ENCODE measurements at regions not wholly inside any gene's neighbourhood (a gene's known extent, or its start where the extent isn't known, plus 50 kb on each side); places are given as distances from the start of the nearest gene placed in this dataset.
"Not testable (repeated sequence)": the region's sequence is repeated elsewhere in the genome, so short reads cannot be mapped to it uniquely, and the experiment has no call there.

GRCh38 chr7:55261386-55261770, 103.8 kb upstream of the LANCL2 start:
- no peak for DNase-seq (ENCODE audit: low read depth)

DNA sequence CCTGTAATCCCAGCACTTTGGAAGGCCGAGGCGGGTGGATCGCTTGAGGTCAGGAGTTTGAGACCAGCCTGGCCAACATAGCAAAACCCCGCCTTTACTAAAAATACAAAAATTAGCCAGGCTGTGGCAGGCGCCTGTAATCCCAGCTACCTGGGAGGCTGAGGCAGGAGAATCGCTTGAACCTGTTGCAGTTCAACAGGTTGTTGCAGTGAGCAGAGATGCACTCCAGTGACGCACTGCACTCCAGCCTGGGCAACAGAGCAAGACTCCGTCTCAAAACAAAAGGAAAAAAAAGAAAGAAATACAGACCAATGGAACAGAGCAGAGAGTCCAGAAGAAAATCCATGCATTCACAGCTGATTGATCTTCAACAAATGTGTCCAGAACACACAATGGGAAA, 99.8 kb upstream of the LANCL2 start:
- DNase-seq (ENCODE audit: low read depth): not testable (repeated sequence)

GRCh38 chr7:55265836-55266642, 99.1 kb upstream of the LANCL2 start:
- peak; percentile 49 for DNase-seq (ENCODE audit: low read depth)

DNA sequence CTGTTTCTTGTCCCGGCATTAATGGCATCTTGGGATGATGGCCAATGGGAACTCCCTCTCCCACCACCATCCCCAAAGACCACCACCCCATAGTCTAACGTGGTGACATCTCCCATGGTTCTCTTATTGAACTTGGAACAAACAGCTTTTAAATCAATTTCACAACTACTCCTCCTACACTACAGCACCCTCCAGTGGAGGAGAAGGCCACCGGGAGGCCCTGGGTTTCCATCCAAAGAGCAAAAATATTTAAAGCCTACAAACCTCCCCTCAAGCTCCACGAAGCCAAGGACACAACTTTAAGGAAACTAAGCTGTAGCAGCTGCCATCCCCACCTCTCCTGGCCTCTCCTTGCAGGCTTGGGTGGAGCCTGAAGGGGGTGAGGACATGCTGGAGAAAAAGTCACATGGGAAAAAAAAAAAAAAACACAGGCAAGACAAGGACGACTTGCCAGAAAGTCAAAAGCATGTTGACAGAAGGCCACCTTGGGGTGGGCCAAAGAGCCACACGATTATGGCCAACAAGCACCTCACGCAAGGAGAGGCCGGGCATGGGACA, 94.0 kb upstream of the LANCL2 start:
- DNase-seq (ENCODE audit: low read depth): peak; percentile 38

DNA sequence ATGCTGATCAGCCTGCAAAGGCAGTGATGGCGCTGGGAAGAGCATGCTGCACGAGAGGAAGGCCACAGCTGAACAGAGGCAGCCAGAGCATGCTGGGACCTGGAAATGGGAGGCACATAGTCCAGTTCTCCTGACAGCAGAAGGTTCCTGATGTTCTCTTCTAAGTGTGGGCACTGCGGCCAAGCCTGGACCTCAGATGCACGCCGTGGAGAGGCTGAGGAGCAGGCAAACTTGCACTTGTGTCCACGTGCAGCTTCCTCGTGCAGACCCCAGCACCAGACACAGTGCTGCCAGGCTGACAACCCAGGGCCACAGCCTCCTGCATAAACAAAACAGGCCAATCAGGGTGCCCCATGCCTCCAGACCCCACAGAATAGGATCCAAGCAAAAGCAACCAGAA, 93.5 kb upstream of the LANCL2 start:
- DNase-seq (ENCODE audit: low read depth): no peak

DNA sequence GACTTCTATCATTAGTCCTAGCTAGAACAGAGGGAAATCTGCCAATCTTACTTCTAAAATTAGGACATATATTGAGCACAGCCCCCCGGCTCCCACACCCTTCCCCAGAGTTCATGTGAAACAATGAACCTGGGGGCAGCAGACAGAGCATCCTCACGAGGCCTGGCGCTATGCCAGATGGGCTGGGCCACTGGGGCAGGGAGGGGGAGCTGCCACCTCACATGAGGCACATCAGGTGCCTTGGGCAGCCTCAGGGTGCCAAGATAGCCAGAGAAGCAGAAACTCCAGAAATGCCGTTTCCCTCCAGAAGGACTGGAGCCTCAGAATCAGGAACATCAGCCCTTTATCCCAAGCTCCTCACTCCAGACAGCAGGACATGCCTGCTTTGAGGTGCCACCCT, 92.8 kb upstream of the LANCL2 start:
- no peak for DNase-seq (ENCODE audit: low read depth)

DNA sequence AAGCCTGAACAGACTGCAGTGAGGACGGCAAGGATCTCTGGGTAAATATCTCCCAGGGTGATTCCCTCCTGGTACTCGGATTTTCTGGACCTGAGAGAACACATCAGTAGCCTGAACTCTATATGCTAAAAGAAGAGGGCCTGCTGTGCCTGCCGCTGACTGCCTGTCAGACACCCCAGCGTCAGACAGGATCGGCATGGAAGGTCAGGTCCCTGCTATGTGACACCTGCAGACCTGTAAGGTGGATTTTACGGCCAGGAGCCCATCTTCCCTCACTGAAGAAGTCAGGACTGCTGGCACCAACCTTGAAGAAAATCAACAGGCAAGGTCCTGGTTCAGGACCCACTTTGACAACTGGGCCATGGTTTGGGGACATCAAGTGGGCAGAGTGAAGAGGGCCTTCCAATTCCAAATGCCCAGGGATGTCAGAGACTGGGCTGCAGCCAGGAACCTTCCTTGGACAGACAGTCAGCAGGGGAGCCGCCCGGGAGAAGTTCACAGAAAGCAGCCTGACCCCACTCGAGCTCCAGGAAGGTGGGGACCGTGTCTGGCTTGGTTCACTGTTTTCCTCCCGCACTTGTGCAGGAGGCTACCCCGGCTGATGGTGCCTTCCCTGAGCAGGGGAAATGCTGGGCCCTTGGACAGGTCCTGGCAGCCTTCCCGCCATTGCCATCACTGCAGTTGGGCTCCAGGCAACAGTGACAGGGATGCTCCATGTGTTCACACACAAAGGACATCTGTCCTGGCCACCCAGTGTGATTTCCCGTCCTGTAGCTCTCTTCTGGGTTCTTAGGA, 91.8 kb upstream of the LANCL2 start:
- no peak for DNase-seq (ENCODE audit: low read depth)

- DNase-seq (ENCODE audit: low read depth): no peak
Measured at GRCh38 chr7:55274156-55274555, 91.0 kb upstream of the LANCL2 start.

DNA sequence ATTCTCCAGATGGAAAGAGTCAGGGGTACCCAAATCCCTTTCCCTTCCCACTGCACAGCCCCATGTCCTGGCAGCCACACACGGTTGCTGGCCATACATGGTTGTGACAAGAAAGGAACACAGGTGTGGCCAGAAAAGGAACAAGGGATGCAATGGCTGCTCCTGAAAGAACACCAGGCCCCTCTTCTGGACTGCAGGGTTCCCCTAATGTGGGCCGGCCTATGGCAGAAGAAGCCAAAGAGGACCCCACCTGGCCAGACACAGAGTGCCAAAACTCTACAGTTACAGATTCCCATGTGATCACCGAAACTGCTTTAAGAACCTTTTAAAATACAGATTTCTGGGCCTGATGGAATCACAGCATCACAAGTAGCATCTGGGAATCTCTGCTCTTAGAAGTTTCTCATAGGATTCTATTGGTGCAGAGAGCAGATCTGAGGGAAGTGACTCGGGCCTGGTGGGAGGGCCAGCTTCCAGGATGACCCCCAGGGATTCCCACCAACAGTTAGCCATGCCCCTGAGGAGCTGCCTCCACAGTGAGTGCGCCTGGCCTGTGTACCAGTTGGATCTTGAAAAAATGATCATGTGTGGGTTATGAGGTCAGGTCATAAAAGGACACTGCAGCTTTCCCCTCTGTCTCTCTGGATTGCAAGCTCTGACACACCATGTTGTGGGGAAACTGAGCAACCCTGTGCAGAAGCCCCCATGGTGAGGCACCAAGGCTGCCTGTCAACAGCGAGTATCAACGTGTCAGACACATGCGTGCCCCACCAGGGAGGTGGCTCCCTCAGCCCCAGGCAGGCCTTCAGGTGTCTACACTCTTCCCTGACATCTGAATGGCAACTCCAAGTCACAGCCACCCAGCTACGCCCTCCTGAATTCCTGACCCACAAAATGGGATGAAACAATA, 89.6 kb upstream of the LANCL2 start:
- DNase-seq (ENCODE audit: low read depth): no peak

DNA sequence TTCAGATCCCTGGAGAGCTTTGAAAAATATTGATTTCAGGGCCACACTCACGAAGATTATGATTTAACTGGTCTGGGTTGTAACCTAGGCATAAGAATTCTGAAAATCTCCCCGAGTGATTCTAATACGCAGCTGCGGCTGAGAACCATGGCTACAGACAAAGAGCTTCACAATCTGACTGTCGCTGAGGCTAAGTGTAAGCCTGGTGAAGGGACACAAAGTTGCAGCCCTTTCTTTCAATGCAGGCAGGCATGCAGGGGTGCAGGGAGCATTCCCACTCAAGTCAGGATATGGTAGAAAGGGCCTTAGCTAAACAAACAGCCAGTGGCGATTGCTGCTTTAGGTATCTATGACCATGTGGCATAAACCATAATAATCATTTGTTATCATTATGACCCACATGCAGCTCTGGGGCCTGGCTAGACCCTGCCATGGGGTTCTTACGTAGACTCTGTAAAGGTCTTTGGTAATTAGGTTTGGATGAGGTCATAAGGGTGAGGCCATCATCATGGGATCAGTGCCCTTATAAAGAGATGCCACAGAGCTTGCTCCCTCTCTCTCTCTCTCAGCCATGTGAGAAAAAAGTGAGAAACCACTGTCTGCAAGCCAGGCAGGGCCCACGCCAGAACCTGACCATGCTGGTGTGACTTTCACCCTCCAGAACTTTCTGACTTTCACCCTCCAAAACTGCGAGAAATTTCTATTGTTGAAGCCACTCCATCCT, 88.4 kb upstream of the LANCL2 start:
- no peak for DNase-seq (ENCODE audit: low read depth)

GRCh38 chr7:55277916-55278315, 87.2 kb upstream of the LANCL2 start:
- DNase-seq (ENCODE audit: low read depth): no peak

DNA sequence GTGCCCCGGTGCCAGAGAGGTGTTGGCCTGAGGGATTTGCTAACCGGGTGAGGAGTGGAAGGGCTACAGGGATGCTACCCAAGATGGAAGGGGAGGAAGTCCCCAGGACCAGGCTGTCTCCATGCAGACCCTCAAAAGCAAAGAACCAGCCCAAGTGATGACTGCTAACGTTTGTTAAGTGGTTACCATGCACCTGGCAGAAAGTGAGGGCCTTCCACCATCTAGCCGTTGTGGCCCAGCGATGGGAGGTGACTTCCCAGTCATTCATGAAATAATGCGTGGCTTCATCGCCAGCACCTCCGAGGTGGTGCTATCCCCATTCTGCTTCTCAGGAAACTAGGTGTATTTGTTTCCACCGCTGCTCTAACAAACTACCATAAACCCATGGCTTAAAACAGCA, 86.8 kb upstream of the LANCL2 start:
- no peak for DNase-seq (ENCODE audit: low read depth)

DNA sequence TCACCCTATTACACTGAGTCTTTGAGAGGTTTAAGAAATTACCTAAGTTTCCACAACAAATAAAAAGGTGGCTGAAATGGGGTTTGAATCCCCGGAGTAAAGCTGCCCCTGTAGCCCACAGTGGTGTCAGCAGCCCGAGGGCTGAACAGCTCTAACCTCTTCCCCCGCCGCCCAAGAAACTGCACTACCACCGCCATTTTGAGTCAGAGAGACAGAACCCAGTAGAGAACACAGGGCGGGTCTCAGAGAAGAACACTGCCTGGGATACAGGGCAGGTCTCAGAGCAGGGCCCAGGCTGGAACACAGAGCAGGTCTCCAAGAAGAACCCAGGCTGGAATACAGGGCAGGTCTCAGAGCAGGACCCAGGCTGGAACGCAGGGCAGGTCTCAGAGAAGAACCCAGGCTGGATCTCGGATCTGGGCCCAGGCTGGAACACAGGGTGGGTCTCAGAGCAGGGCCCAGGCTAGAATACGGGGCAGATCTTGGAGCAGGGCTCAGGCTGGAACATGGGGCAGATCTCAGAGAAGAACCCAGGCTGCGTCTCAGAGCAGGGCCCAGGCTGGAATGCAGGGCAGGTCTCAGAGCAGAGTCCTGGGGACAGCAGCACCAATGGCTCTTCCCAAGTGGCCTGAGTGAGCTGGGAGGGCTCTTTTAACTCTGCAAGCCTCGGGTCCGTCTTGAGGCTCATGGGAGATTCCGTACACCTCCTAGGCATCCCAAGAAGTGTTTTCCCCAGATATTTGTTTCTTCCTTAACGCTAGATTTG, 85.9 kb upstream of the LANCL2 start:
- no peak for DNase-seq (ENCODE audit: low read depth)

DNA sequence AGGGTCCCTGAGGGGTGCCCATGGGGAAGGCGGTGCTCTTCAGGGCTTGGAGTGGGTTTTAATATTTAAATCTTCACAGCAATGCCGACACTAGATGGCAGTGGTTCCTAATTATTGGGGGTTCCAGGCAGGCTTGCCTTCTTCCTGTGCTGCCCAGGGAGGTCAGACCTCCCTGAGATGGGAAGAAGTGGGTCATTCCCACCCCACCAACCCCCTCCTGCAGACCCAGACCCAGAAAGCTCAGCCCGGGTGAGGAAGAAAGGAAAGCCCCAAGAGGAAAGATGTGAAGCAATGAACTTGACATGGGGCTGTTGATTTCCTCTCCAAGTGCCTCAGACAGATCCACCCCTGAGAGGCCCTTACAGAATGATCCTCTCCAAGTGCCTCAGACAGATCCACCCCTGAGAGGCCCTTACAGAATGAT, 85.1 kb upstream of the LANCL2 start:
- DNase-seq (ENCODE audit: low read depth): peak; percentile 67

DNA sequence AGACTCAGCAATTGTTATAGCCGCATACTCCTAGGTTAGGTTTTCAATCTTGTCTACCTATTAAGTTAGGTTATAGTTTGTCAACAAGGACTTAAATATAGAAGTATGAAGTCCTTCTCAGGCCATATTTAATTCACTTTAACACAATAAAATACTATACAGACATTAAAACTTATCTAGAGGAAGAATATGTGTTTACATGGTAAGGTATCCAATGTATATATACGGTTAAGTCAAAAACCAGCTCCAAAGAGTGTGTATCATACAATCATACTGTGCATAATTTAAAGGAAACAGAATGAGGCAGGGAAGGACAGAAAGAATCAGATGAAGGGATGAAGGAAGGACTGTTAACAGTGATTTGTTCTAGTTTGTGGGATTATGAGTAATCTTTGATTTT, 79.5 kb upstream of the LANCL2 start:
- no peak for DNase-seq (ENCODE audit: low read depth)

DNA sequence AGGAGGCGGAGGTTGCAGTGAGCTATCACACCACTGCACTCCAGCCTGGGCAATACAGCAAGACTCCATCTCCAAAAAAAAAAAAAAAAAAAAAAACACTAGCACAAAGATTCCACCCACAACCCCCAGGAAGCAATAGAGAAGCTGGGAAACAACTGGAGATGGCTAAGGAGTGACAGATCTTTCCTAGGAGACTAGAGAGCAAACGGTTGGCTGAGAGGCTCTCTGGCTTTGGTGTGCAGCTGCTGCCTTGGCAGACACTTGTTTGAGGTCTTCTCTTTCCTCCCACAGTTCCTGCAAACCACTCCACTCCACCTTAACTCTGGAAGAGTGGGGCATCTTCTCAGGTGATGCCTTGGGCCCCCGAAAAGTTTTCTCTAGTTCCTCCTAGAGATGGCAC, 78.5 kb upstream of the LANCL2 start:
- no peak for DNase-seq (ENCODE audit: low read depth)

GRCh38 chr7:55288070-55288824, 76.9 kb upstream of the LANCL2 start:
- DNase-seq (ENCODE audit: low read depth): peak; percentile 37

- no peak for DNase-seq (ENCODE audit: low read depth)
Measured at GRCh38 chr7:55296070-55296469, 69.1 kb upstream of the LANCL2 start.

DNA sequence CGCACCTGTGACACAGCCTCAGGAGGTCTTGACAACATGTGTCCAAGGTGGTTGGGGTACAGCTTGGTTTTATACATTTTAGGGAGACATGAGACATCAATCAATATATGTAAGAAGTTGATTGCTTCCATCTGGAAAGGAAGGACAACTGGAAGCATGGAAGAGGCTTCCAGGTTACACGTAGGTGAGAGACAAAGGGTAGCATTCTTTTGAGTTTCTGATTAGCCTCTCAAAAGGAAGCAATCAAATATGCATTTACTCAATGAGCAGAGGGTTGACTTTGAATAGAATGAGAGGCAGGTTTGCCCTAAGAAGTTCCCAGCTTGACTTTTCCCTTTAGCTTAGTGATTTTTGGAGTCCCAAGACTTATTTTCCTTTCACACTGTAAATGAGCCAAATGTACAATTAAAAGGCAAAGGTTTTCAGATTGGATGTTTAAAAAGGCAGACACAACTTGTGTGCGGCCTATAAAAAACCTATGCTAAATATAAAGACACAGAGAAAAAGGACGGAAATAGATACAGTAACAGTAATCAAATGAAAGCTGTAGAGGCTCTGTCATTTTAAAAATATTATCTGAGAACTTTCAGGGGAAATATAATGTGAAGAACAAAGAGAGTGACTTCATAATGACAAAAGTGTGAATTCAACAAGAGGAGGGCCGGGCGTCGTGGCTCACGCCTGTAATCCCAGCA, 65.7 kb upstream of the LANCL2 start:
- no peak for DNase-seq (ENCODE audit: low read depth)
